ENCODE measurements at regions not wholly inside any gene's neighbourhood (a gene's known extent, or its start where the extent isn't known, plus 50 kb on each side); places are given as distances from the start of the nearest gene placed in this dataset.

- TF ChIP-seq CTCF (conservative IDR thresholded peaks at IDR 0.05; ENCODE audit: low read length), result no peak
- TF ChIP-seq EZH2phosphoT487 (IDR thresholded peaks at IDR 0.05; ENCODE audit: borderline replicate concordance, low read depth, low read length), result no peak
Observed at GRCh38 chr21:14878971-14879370, 185.8 kb downstream of the NRIP1 start.
